ENCODE measurements at regions not wholly inside any gene's neighbourhood (a gene's known extent, or its start where the extent isn't known, plus 50 kb on each side); places are given as distances from the start of the nearest gene placed in this dataset.
A peak's percentile ranks its signal among the peaks of the same experiment; 100 is the strongest.

DNA sequence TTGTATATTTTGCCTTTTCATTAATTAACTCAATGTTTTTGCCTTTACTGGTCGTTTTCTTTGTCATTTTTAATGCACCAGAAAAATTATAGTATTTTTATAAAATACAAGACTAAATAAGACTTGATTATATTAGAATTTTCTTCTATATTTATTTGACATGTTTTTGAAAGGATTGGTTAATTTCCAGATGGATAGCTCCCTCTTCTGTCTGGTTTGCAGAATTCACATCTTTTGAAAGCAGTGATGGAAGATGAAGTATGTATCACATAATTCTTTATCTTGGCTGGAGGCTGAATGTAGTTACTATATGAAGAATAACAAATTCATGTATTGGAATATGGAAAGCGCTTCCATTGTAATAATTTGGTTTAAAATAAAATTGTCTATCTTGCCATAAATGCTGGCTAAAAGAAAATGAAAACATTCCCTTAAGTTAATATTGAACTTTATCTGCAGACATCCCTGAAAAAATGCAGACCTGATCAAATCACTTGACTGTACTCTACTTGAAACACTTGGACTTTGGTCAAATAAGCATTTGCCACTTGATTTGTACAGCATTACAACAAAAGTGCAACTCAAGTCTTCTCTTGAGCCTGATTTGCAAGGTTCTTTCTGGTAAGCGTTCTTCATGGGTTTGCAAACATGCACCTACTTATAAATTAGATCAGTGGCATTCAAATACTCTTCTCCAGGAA is 86.3 kb upstream of the EFEMP1 start:
- DNase-seq (ENCODE audit: low spot score in 2 of 2): peak in 1 of 2 experiments; percentile 33
- in situ Hi-C loops (cut with MboI; ENCODE audit: low sequenced_read_pairs): no loop called here
- Histone ChIP-seq H3K4me1 (no peaks in the 10 kb centered on the region), H3K36me3 (replicated peaks) (no peaks in the 10 kb centered on the region), H3K9me3 (no peaks in the 10 kb centered on the region), H3K4me3 (no peak overlapping the region), H3K27me3 (ENCODE audit: low read depth) (0 out of 2 replicates have a peak, but pooled peaks cover 2% of the 10 kb centered on the region)

DNA sequence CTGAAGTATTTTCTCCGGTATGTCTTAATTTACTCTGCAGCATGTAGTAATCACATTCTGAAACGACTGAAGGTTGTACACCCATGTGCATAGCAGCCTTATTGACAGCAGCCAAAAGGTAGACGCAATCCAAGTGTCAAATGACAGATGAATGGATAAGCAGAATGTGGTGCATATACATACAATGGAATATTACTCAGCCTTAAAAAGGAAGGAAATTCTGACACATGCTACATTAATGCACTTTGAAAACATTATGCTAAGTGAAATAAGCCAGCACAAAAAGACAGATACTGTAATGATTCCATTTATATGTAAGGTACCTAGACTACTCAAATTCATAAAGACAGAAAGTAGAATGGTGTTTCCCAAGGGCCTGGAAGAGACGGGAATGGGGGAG is 88.0 kb upstream of the EFEMP1 start:
- in situ Hi-C loops (cut with MboI; ENCODE audit: low sequenced_read_pairs): no loop called here
- no peak for DNase-seq (ENCODE audit: low spot score in 2 of 2)
- Histone ChIP-seq H3K4me1 (no peaks in the 10 kb centered on the region), H3K4me3 (no peak overlapping the region), H3K9me3 (no peaks in the 10 kb centered on the region), H3K36me3 (replicated peaks) (no peaks in the 10 kb centered on the region), H3K27me3 (ENCODE audit: low read depth) (0 out of 2 replicates have a peak, but pooled peaks cover 2% of the 10 kb centered on the region)

DNA sequence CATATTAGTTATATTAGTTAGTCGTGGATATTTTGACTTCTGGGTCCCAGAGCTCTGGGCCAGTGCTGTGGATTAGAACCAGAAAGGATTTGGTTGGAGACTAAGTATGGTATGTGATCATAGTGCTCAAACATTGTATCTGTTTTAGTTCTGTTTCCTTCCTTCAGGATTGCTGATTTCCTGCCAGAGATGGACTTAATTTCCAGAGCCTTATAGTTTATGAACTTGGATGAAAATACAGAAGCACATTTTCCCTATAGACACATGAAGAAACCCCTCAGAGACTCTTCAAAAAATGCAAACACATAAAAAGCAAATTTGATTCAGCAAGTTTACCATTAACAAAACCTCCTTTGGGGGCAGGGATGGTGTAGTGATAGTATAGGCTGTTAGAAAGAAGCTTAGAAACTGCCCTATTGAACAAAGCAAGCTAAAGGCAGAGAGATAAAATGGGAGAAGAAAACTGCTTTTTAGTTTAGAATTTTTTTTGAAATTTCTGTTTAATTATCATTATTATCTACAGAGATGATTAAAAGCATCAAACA is 88.7 kb upstream of the EFEMP1 start:
- in situ Hi-C loops (cut with MboI; ENCODE audit: low sequenced_read_pairs): no loop called here
- no peak for DNase-seq (ENCODE audit: low spot score in 2 of 2)
- H3K9me3 ChIP-seq: no peaks in the 10 kb centered on the region
- no peaks in the 10 kb centered on the region for H3K4me1 ChIP-seq
- H3K27me3 ChIP-seq (ENCODE audit: low read depth): 0 out of 2 replicates have a peak, but pooled peaks cover 2% of the 10 kb centered on the region
- H3K4me3 ChIP-seq: no peak overlapping the region
- no peaks in the 10 kb centered on the region for H3K36me3 ChIP-seq (replicated peaks)

DNA sequence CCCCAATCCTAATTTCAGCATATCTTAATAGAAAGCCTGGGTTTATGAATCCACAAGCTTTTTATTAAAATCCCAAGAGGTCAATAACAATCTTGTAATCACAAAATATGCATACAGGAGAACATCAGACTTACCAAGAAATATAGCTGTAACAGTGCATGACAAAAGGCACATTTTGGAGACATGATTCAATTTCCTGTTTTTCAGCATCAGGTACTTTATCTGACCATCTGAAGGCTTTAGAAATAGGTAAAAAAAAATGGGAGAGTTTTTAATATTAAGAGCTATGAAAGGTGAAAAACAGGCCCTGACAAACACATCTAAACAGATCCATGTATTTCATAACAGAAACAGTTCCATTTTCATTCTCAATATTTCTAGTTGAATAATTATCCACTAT is 89.9 kb upstream of the EFEMP1 start:
- in situ Hi-C loops (cut with MboI; ENCODE audit: low sequenced_read_pairs): no loop called here

DNA sequence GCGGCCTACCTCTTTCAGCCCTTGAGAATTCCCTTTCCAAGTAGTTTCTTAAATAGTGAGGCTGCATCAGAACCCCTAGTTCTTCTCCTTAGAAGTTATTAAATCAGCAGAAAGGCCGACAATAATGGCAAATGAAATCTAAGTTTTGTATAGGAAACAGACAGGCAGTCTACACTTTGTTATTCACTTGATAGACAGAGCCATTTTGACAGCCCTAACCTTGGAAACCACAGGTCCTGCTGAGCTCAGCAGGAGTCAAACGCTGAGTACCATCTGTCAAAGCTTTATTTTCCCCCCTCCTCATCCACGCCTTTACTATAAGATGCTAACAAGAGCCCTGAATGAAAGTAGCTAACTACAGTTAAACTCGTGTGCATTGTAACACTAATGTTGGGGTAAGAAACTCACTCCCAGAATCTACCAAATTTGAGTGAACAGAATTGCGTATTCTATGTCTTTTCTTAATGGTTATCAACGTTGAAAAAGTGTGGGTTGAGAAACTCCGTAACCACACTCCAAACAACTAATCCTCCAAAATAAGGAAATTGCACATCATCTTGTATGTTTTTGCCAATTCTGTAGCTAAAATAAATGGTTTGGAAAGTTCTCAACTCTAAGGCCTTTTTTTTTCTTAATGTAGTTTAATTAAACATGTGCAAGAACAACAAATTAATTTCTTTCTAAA is 90.6 kb upstream of the EFEMP1 start:
- Histone ChIP-seq H3K4me3 (no peak overlapping the region), H3K36me3 (replicated peaks) (no peaks in the 10 kb centered on the region), H3K9me3 (no peaks in the 10 kb centered on the region), H3K4me1 (no peaks in the 10 kb centered on the region), H3K27me3 (ENCODE audit: low read depth) (no peaks in the 10 kb centered on the region; the same call in 1 of the 2 replicates)
- no peak for DNase-seq (ENCODE audit: low spot score in 2 of 2)
- in situ Hi-C loops (cut with MboI; ENCODE audit: low sequenced_read_pairs): no loop called here

More for the DNA sequence above, 89.9 kb upstream of the EFEMP1 start:
- H3K27me3 ChIP-seq (ENCODE audit: low read depth): no peaks in the 10 kb centered on the region; the same call in 1 of the 2 replicates
- no peak overlapping the region for H3K4me3 ChIP-seq
- no peak for DNase-seq (ENCODE audit: low spot score in 2 of 2)
- no peaks in the 10 kb centered on the region for H3K36me3 ChIP-seq (replicated peaks)
- no peaks in the 10 kb centered on the region for H3K9me3 ChIP-seq
- no peaks in the 10 kb centered on the region for H3K4me1 ChIP-seq

DNA sequence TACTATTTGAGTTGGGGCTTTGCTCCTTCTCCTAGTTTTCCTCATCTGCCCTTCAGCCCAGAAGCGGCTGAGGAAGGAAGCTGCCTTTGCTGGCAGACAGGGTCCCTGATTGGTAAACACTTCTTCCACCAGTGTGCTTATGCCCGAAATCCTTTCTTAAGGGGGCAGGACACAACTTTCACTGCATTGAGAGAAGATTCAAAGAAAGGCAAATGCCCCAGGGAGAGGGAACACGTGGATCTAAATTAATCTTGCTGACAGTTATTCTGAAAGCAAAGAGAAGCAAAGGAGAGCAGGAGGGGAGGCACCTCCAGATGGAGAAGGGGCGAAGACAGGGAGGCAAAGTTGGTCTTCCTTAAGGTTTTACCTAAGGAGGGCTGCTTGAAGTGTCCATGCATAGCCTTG is 92.1 kb upstream of the EFEMP1 start:
- Histone ChIP-seq H3K27me3 (ENCODE audit: low read depth) (no peaks in the 10 kb centered on the region; the same call in 1 of the 2 replicates), H3K36me3 (replicated peaks) (no peaks in the 10 kb centered on the region), H3K4me1 (no peaks in the 10 kb centered on the region), H3K9me3 (no peaks in the 10 kb centered on the region), H3K4me3 (no peak overlapping the region)
- in situ Hi-C loops (cut with MboI; ENCODE audit: low sequenced_read_pairs): no loop called here
- DNase-seq (ENCODE audit: low spot score in 2 of 2): no peak

DNA sequence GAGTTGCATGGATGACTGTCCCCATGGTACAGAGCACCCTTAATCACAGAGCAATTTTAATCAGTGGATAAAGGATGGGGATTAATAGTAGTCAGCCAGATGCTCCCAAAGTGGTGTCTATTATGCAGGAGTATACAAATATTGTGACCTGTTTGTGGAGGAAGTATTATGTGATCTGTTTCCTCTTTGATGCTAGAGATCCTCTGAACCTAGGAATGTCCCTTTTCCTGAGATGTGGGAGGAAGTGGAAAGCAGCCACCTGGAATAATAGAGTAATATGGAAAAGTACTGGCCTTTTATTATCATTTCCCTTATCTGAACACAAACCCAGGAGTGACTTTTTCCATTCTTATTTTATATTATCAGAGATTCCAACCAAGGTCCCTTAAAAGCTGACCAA is 94.2 kb upstream of the EFEMP1 start:
- Histone ChIP-seq H3K4me3 (no peak overlapping the region), H3K36me3 (replicated peaks) (no peaks in the 10 kb centered on the region), H3K9me3 (no peaks in the 10 kb centered on the region), H3K27me3 (ENCODE audit: low read depth) (peaks cover 6% of the 10 kb centered on the region; the same call in 1 of the 2 replicates), H3K4me1 (peaks cover 4% of the 10 kb centered on the region; the same call in 1 of the 2 replicates)
- in situ Hi-C loops (cut with MboI; ENCODE audit: low sequenced_read_pairs): no loop called here
- no peak for DNase-seq (ENCODE audit: low spot score in 2 of 2)

DNA sequence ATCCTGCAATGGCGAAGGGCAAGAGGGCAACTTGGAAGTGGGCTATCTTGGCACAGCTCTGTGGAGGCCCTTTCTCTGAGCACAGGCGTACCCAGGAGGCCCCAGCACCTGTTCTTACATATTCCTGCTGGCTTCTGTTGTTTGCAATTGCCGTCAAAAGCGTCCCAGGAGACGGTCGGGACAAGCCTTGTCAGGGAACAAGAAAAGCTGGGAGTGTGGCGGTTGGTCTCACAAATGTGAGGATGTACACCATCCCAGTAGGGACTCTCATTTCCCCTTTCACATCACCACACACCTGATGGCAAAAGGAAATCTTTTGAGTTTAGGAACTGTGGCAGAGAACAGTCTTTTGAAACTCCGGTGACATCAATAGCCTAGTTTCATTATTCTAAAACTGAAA is 94.7 kb upstream of the EFEMP1 start:
- Histone ChIP-seq H3K27me3 (ENCODE audit: low read depth) (peaks cover 6% of the 10 kb centered on the region; the same call in 1 of the 2 replicates), H3K4me3 (no peak overlapping the region), H3K4me1 (peaks cover 4% of the 10 kb centered on the region; the same call in 1 of the 2 replicates), H3K36me3 (replicated peaks) (no peaks in the 10 kb centered on the region), H3K9me3 (no peaks in the 10 kb centered on the region)
- no peak for DNase-seq (ENCODE audit: low spot score in 2 of 2)
- in situ Hi-C loops (cut with MboI; ENCODE audit: low sequenced_read_pairs): no loop called here

DNA sequence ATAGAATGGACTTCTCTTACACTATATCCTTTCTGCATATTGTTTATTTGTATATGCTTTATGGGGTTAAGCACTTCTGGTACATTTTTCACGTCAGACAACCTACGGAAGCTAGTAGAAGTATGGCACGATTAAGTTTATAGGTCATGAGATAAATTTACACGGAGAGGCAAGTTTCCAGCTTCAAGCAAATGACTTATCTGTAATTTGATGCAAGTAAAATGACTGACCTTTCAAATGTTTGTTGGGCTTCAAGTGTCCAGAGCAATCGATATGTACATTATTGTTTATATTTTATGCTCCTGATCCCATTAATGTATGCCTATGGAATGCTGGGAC is 97.5 kb upstream of the EFEMP1 start:
- no peaks in the 10 kb centered on the region for H3K9me3 ChIP-seq
- H3K4me1 ChIP-seq: peaks cover 4% of the 10 kb centered on the region; the same call in 1 of the 2 replicates
- peaks cover 6% of the 10 kb centered on the region; the same call in 1 of the 2 replicates for H3K27me3 ChIP-seq (ENCODE audit: low read depth)
- no peaks in the 10 kb centered on the region for H3K36me3 ChIP-seq (replicated peaks)
- H3K4me3 ChIP-seq: no peak overlapping the region
- no peak for DNase-seq (ENCODE audit: low spot score in 2 of 2)
- in situ Hi-C loops (cut with MboI; ENCODE audit: low sequenced_read_pairs): no loop called here

DNA sequence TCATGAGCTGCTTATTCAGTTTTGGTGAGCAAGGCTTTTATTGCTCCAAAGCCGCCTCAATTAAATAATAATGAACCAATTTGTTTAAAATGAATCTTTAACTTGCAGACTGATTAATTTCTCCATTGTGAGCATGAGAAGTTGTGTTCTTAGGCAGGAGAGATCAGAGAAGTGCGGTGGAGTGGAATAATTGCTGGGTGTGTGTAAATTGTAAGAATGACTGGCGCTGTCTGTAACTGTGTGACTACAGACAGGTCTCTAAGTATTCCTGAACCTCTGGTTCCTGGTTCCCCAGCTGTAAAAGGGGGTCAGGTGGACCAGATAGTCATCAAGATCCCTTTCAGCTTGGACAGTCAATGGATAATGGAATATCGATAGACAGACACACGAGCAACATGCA is 98.0 kb upstream of the EFEMP1 start:
- H3K36me3 ChIP-seq (replicated peaks): no peaks in the 10 kb centered on the region
- no peak overlapping the region for H3K4me3 ChIP-seq
- peaks cover 4% of the 10 kb centered on the region; the same call in 1 of the 2 replicates for H3K4me1 ChIP-seq
- H3K9me3 ChIP-seq: no peaks in the 10 kb centered on the region
- DNase-seq (ENCODE audit: low spot score in 2 of 2): no peak
- peaks cover 6% of the 10 kb centered on the region; the same call in 1 of the 2 replicates for H3K27me3 ChIP-seq (ENCODE audit: low read depth)
- in situ Hi-C loops (cut with MboI; ENCODE audit: low sequenced_read_pairs): no loop called here

DNA sequence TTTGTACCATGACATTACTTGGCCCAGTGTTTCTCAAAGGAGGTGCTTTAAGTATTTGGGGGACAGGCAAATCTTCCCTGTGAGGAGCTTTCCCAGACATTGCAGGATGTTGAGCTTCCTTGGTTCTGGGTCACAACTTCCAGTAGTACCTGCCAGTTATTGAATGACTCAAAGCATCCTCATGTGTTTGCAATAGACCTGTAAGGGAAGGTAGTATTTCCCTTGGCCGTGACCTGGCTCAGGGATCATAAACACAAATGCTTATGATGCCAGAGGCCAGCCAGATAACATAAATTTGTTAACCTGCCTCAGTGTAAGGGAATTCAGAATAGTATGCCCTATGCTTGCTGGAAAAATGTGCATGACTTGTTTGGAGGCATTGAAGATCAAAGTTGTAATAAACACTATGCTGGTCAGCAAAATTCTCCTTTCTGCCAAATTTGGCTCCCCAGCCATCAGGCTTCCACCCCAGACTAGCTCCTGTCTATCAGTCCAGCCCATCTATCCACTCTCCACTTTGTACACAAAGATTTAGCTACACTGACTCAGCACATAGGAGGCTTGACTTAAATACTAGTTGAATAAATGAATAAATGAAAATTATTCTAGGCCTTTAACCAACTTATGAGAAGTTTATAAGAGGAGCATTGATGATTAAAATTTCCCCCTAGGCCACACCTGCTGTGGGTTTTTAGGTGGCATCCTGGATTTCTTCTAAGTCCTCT is 102.0 kb upstream of the EFEMP1 start:
- H3K36me3 ChIP-seq (replicated peaks): no peaks in the 10 kb centered on the region
- no peak for DNase-seq (ENCODE audit: low spot score in 2 of 2)
- H3K4me3 ChIP-seq: no peak overlapping the region
- H3K27me3 ChIP-seq (ENCODE audit: low read depth): peaks cover 6% of the 10 kb centered on the region; the same call in 1 of the 2 replicates
- in situ Hi-C loops (cut with MboI; ENCODE audit: low sequenced_read_pairs): no loop called here
- no peaks in the 10 kb centered on the region for H3K9me3 ChIP-seq
- H3K4me1 ChIP-seq: peaks cover 4% of the 10 kb centered on the region; the same call in 1 of the 2 replicates

DNA sequence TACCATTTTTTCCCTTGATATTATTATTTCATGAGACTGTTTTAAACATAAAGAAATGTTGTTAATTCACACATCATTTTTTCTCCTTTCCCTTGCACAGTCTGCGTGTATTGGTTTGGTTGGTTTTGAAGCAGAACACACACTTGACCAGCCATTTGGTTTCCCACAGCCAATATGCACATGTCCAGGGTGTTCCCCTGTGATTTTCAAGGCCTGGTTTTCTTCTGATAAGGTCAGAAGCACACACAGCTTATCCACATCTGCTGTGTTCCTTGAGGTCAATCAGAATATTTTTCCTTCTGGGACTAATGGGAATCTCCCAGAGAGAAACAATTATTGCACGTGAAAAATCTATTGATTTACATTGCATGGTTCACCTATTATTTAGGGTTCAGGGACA is 103.2 kb upstream of the EFEMP1 start:
- H3K36me3 ChIP-seq (replicated peaks): no peaks in the 10 kb centered on the region
- H3K4me3 ChIP-seq: no peak overlapping the region
- in situ Hi-C loops (cut with MboI; ENCODE audit: low sequenced_read_pairs): no loop called here
- H3K9me3 ChIP-seq: no peaks in the 10 kb centered on the region
- peaks cover 6% of the 10 kb centered on the region; the same call in 1 of the 2 replicates for H3K27me3 ChIP-seq (ENCODE audit: low read depth)
- no peak for DNase-seq (ENCODE audit: low spot score in 2 of 2)
- H3K4me1 ChIP-seq: no peaks in the 10 kb centered on the region

DNA sequence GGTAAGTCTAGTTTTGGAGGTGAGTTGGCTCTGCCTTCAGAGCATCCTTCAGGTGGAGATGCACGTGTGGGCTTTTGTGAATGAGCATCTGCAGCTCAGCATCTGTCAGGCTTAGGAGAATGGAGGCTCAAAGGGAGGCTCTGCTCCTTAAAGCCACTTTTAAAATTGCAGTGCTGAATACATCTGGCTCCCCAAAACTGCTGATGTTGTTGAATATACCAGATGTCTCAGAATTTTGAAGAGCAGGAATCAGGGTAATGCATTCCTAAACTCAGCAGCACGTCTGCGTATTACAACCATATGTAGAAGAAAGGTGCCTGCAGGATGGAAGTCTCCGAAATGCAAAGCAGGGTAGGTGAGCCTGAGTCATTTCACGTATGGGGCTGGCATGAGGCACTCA is 106.5 kb upstream of the EFEMP1 start:
- in situ Hi-C loops (cut with MboI; ENCODE audit: low sequenced_read_pairs): no loop called here
- Histone ChIP-seq H3K4me1 (no peaks in the 10 kb centered on the region), H3K4me3 (no peak overlapping the region), H3K9me3 (no peaks in the 10 kb centered on the region), H3K36me3 (replicated peaks) (no peaks in the 10 kb centered on the region), H3K27me3 (ENCODE audit: low read depth) (peaks cover 10% of the 10 kb centered on the region; the same call in 1 of the 2 replicates)
- DNase-seq (ENCODE audit: low spot score in 2 of 2): no peak
